ENCODE measurements at regions not wholly inside any gene's neighbourhood (a gene's known extent, or its start where the extent isn't known, plus 50 kb on each side); places are given as distances from the start of the nearest gene placed in this dataset.

DNA sequence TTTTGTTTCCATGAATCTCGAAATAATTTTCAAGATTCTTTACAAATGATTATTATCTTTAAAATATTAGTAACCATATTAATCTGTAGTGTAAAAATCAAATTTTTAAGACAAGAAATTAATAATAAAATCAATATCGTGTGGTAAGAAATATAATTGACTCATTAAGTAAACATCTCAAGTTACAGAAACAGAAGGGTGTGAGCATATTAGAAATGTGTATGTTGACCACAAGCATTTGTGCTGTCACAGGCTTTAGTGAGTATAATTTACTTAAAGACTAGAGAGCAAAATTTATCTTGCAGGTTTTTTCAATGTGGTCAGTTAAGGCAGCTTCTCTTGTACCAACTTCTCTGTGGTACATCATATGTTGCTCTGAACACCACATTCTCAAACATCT, 566.5 kb upstream of the IRAK1BP1 start:
- TF ChIP-seq EZH2 (IDR thresholded peaks at IDR 0.05; ENCODE audit: borderline replicate concordance, low read depth, low read length, poor library complexity, severe bottlenecking) (no peak), CTCF (conservative IDR thresholded peaks at IDR 0.05; ENCODE audit: low read depth, low read length) (no peak)
